HG03354 (cell line): ENCODE measurements at regions not wholly inside any gene's neighbourhood (a gene's known extent, or its start where the extent isn't known, plus 50 kb on each side); places are given as distances from the start of the nearest gene placed in this dataset.

Experiments used
- ATAC-seq: cut with Tn5 transposase; IDR thresholded peaks from one replicate; pipeline ENCODE4 v1.9.1; 2021; ENCODE audit warnings: mild to moderate bottlenecking; ENCODE audit not compliant: unreplicated experiment, poor library complexity, severe bottlenecking

GRCh38 chr3:64903006-64903405 is 215.2 kb upstream of the ADAMTS9 start:
- no peak for ATAC-seq

- no peak for ATAC-seq
Observed at GRCh38 chr3:64901986-64902516, 214.3 kb upstream of the ADAMTS9 start.

- no peak for ATAC-seq
Observed at GRCh38 chr3:64901522-64901885, 213.7 kb upstream of the ADAMTS9 start.

- ATAC-seq: no peak
Observed at GRCh38 chr3:64900617-64901521, 213.1 kb upstream of the ADAMTS9 start.

- ATAC-seq: no peak
Observed at GRCh38 chr3:64900156-64900555, 212.4 kb upstream of the ADAMTS9 start.

- no peak for ATAC-seq
Observed at GRCh38 chr3:64898941-64899340, 211.1 kb upstream of the ADAMTS9 start.

- ATAC-seq: no peak
Observed at GRCh38 chr3:64895991-64896895, 208.4 kb upstream of the ADAMTS9 start.

GRCh38 chr3:64895106-64895990 is 207.5 kb upstream of the ADAMTS9 start:
- no peak for ATAC-seq

- no peak for ATAC-seq
Observed at GRCh38 chr3:64894006-64894405, 206.2 kb upstream of the ADAMTS9 start.

- no peak for ATAC-seq
Observed at GRCh38 chr3:64892671-64893309, 205.0 kb upstream of the ADAMTS9 start.

GRCh38 chr3:64891021-64891420 is 203.2 kb upstream of the ADAMTS9 start:
- ATAC-seq: no peak

- ATAC-seq: no peak
Observed at GRCh38 chr3:64890466-64890865, 202.7 kb upstream of the ADAMTS9 start.

- no peak for ATAC-seq
Observed at GRCh38 chr3:64890006-64890405, 202.2 kb upstream of the ADAMTS9 start.

GRCh38 chr3:64888840-64889392 is 201.1 kb upstream of the ADAMTS9 start:
- ATAC-seq: no peak

- no peak for ATAC-seq
Observed at GRCh38 chr3:64888165-64888564, 200.4 kb upstream of the ADAMTS9 start.

- no peak for ATAC-seq
Observed at GRCh38 chr3:64885055-64885454, 197.3 kb upstream of the ADAMTS9 start.

- no peak for ATAC-seq
Observed at GRCh38 chr3:64884536-64884935, 196.7 kb upstream of the ADAMTS9 start.

- ATAC-seq: no peak
Observed at GRCh38 chr3:64880916-64881315, 193.1 kb upstream of the ADAMTS9 start.

GRCh38 chr3:64878362-64878761 is 190.6 kb upstream of the ADAMTS9 start:
- no peak for ATAC-seq
